T follicular helper cell (primary cell): ENCODE measurements at regions not wholly inside any gene's neighbourhood (a gene's known extent, or its start where the extent isn't known, plus 50 kb on each side); places are given as distances from the start of the nearest gene placed in this dataset.

Experiments used
- DNase-seq: peaks from one replicate; pipeline ENCODE4 v3.0.0-alpha.2; 2020; ENCODE audit warnings: low read depth

GRCh38 chrX:16445166-16445752 is 204.7 kb upstream of the S100G start:
- DNase-seq = peak; percentile 22

GRCh38 chrX:16451334-16451733 is 198.6 kb upstream of the S100G start:
- no peak for DNase-seq

DNA sequence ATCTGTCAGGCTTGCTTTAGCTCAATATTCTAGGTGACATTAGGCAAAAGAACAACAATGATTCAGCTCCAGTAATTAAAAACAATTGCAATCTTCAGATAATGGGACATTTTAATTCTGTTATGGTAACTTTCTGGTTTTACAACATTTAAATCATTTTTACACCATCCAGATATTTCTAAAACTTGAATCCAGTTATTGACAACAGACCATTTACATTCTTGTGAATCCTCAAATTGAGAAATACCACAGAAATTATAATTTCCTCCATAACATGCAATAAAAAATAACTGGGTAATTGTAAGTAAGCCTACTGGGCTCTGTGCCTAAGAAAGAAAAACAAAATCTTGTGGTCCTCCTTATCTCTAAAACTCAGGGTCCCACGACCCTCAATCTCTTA is 195.0 kb upstream of the S100G start:
- DNase-seq = no peak

DNA sequence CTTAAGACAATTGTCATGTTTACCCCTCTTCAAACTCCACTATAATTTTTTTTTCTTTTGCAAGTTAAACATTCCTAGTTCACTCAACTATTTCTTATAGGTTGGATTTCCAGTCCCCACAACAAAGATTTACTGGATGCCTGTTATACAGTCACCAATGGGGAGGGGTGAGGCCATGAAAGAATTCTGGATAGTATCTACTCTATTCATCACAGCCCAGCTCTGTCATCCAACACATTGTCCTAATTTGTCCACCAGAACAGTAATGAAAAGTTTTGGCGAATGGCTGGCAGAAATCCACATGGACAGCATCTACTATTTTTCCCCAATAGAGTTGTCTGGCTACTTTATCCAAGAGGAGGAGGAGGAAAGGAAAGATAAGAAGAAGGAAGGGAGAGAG is 192.7 kb upstream of the S100G start:
- DNase-seq = no peak

GRCh38 chrX:16458208-16458607 is 191.8 kb upstream of the S100G start:
- DNase-seq = no peak

GRCh38 chrX:16459008-16459407 is 190.9 kb upstream of the S100G start:
- DNase-seq = no peak

- DNase-seq = no peak
Observed at GRCh38 chrX:16461968-16462367, 188.0 kb upstream of the S100G start.

GRCh38 chrX:16462912-16463311 is 187.0 kb upstream of the S100G start:
- DNase-seq = no peak

DNA sequence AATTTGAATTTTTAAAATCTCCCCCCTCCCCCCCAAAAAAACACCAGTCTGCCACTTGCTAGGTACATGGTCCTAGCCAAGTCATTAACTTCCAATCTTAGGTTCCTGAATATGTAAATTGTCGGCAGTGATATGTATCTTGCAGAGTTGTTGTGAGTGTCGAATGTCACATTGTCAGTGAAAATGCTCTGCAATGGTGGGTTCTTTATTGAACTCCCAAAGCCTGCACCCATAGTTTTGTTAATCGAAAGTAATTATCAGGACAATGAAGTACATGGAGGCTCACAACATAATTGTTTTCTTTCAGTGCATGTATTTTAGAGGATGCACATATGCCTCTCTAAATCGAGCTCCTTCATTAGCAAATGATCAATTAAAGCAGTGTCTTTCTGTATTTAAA is 185.6 kb upstream of the S100G start:
- DNase-seq = no peak

- DNase-seq = no peak
Observed at GRCh38 chrX:16465081-16465876, 184.7 kb upstream of the S100G start.

- DNase-seq = no peak
Observed at GRCh38 chrX:16466640-16467432, 183.1 kb upstream of the S100G start.

DNA sequence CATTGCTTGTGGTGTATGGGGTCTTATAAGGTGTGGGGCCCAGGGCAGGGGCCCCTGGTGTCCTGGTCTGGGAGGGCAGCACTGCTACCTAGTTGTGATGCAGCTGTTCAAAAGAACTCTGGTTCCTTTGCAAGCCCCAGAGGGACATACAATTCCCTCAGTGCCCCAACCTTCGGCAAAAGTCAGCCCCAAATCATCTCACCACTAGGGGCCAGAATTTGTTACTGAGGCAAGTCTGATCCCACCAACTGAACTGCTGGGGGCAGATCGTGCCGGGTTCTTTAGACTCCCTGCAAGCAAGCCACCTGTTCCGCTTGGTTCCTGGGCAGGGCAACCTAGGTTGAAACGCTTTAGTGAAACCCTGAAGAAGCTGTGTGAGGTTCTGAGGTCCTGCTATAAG is 180.1 kb upstream of the S100G start:
- no peak for DNase-seq

DNA sequence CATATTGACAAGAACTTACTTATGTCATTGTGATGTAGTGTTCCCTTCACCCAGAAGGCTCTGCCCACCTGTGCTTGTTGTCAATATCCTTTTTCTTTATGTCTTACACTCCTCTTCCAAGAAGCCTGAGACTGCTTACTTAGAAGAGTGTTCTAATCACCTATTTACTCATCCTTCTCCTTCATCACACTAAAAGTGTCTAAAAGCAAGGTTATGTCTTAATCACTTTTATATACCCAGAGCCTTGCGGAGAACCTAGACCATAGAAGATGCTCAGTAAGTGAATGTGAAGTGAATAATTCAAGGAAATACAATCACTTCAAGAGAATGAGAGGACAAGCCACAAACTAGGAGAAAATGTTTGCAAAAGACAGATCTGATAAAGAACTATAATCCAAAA is 177.6 kb upstream of the S100G start:
- no peak for DNase-seq

GRCh38 chrX:16474511-16474910 is 175.4 kb upstream of the S100G start:
- no peak for DNase-seq

GRCh38 chrX:16476009-16476408 is 173.9 kb upstream of the S100G start:
- DNase-seq = no peak

DNA sequence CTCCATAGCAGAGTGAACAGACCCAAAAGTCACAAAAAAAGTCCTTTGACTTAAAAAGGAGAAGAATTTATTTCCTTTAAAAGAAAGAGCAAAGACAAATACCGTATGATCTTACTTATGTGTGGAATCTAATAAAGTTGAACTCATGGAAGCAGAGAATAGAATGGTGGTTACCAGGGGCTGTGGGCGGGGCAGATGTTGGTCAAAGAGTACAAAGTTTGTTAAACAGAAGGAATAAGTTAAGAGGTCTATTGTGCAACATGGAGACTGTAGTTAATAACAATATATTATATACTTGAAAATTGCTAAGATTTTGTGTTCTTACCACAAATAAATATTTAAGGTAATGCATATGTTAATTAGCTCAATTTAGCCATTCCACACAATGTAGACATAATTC is 173.3 kb upstream of the S100G start:
- no peak for DNase-seq

GRCh38 chrX:16479206-16479869 is 170.6 kb upstream of the S100G start:
- no peak for DNase-seq

DNA sequence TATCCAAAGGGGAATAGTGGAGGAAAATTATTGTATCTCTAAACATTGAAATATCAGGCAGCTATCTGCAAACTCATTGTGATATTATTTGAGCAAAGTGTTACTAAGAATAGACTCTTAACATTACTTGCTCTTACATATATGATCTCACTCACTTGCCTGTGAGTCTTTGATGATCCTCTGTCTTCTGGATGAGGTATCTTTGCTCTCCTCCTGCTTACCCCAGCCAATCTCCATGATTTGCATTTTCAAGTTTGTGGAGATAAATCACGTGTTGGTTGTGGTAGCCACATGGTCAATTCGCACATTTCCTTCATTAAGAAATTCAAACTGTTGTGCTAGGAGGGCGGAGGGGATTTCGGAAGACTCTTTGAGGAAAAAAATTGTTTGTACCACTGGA is 169.9 kb upstream of the S100G start:
- no peak for DNase-seq

DNA sequence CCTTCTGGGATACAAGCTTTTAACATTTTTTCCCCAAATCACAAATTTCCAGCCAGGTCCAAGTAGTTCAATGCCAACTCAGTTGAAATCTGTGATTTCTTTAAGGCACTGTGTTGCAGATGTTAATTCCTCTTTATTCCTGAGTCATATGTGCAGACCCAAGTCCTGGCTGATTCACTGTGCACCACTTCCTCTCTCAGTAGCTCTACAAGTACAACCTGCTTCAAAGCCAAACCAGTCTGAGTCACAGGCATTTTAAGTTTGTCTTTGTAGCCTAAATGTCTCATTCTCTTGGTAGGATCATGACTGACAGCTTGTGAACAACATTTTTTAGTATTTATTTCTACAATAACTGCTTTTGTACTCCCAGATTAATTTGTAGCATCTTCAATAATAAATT is 165.6 kb upstream of the S100G start:
- no peak for DNase-seq

DNA sequence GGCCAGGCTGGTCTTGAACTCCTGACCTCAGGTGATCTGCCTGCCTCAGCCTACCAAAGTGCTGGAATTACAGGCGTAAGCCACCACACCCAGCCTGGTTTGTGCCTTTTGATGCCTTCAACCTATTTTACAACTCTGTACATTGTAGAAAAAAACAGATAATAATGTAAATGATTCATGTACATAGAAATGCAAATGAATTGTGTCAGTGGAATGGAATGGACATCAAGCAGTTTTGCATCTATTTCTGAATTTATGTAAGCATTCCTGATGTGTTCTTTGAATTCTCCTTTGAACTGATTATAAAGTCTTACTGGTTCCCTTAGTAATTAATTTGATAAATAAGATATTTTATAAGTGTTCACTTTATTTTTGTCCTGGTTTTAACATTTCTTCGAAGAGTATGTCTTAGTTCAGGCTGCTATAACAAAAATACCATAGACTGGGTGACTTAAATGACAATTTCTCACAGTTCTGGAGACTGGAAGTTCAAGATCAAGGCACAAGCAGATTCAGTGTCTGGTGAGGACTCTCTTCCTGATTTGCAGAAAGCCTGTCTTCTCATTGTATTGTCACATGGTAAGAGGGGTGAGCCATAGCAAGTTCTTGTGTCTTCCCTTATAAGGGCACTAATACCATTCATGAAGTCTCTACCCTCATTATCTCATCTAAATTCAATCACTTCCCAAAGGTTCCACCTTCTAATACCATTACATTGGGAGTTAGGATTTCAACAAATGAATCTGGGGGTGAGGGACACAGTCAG is 162.2 kb upstream of the S100G start:
- DNase-seq = no peak

- DNase-seq = no peak
Observed at GRCh38 chrX:16488959-16489358, 161.0 kb upstream of the S100G start.

DNA sequence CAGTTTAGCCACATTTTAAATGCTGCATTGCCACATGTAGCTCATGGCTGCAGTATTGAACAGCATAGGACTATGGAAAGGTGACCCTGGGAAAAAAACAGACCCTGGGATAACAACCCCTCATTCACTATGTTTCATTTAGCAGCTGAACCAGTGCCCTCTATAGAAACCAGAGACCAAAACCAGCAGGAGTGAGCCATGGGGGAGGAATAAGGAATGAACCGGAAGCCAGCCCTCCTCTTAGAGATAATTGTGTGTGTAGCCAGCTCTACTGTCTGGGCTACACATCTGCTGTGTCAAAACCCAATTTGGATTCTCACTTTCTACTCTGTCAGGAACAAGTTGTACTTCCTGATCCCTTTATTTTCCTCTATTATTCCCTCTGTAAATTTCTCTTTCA is 158.5 kb upstream of the S100G start:
- DNase-seq = no peak
